HL-60 (cell line): ENCODE measurements at regions not wholly inside any gene's neighbourhood (a gene's known extent, or its start where the extent isn't known, plus 50 kb on each side); places are given as distances from the start of the nearest gene placed in this dataset.

Experiments
- DNase-seq, 2 experiments: peaks; one replicate each; pipeline ENCODE4 v3.0.0-alpha.2; 2010 to 2020; ENCODE audit warnings: low read depth in 1 of 2, low spot score in 1 of 2
- H3K27ac ChIP-seq: fragments of 250-450 bp; sonication (Bioruptor Pico); replicated peaks from 2 replicates; pipeline ENCODE4 v1.5.1; 2020; ENCODE audit warnings: mild to moderate bottlenecking, moderate library complexity
- H3K27me3 ChIP-seq: fragments of 250-450 bp; sonication (Bioruptor Pico); 2 replicates; pipeline ENCODE4 v1.5.1; 2021; ENCODE audit warnings: mild to moderate bottlenecking, moderate library complexity; ENCODE audit not compliant: insufficient read depth, poor library complexity, severe bottlenecking
- H3K4me3 ChIP-seq: replicated peaks from 2 replicates; pipeline ENCODE4 v1.5.1; 2011; ENCODE audit warnings: mild to moderate bottlenecking, control low read depth, low read length; ENCODE audit not compliant: insufficient read depth
- GABPA ChIP-seq: IDR thresholded peaks from 2 replicates; pipeline ENCODE4 v1.6.1; 2012; ENCODE audit warnings: low read depth
- POLR2AphosphoS5 ChIP-seq: IDR thresholded peaks from 2 replicates; pipeline ENCODE4 v1.6.1; 2012; ENCODE audit warnings: low read depth
- SPI1 ChIP-seq: IDR thresholded peaks from 2 replicates; pipeline ENCODE4 v1.6.1; 2012; ENCODE audit warnings: low read depth, mild to moderate bottlenecking, borderline replicate concordance
- TF ChIP-seq, protein P1 (sequence below): IDR thresholded peaks from 2 replicates; pipeline ENCODE4 v1.6.1; 2012; ENCODE audit warnings: low read depth; ENCODE audit not compliant: insufficient replicate concordance
- TF ChIP-seq, protein P2 (sequence below): IDR thresholded peaks from one replicate; pipeline ENCODE4 v1.5.1; 2011; ENCODE audit warnings: low read length, control low read depth, inconsistent platforms; ENCODE audit not compliant: insufficient read depth

DNA sequence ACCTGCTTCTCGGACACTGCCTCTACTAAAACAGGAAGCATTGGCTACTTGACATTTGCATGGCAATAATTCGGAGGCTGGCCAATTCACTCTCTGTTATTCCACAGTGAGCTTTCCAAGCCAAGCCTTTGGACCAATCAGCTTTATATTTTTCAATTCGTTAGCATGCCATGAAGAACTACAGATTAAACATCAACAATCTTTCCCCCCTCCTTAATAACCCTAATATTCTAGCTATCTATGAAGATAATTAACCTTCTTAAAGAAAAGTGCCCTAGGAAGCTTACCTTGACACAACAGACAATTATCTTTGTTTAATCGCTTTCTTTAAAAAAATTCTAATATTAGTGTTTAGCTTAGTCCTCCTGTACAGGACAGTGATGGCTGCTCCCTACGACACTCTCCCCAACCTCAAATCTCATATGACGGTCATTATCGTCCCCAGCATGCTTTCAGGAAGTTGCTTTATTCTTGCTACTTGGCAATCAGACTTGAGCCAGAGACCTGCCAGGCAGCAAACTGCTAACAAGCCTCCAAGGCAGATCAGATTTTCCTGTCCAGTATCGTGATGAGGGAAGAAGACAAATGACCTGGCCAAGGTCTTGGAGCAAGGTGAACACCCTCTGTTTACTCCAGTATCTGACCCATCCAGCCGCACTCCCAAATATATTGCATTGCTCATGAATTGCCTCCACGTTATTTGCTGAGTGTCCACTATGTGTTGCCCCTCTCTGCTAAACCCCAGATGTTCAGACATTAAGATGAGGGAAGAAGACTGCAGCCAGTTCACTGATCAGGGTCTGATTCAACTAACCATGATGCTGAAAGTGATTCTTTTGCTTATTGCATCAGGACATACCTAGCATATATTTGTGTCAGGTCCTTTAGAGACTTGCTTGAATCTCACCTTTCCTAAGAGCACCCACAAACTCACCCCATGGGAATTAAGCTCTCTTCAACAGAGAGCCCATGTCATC, 68.1 kb upstream of the LPP start:
- Histone ChIP-seq H3K27me3 (no peaks in the 10 kb centered on the region), H3K27ac (no peak overlapping the region), H3K4me3 (no peak overlapping the region)
- no peak for TF ChIP-seq SPI1
- TF ChIP-seq GABPA, result no peak
- TF ChIP-seq POLR2AphosphoS5, result no peak
- TF ChIP-seq, protein P1, sequence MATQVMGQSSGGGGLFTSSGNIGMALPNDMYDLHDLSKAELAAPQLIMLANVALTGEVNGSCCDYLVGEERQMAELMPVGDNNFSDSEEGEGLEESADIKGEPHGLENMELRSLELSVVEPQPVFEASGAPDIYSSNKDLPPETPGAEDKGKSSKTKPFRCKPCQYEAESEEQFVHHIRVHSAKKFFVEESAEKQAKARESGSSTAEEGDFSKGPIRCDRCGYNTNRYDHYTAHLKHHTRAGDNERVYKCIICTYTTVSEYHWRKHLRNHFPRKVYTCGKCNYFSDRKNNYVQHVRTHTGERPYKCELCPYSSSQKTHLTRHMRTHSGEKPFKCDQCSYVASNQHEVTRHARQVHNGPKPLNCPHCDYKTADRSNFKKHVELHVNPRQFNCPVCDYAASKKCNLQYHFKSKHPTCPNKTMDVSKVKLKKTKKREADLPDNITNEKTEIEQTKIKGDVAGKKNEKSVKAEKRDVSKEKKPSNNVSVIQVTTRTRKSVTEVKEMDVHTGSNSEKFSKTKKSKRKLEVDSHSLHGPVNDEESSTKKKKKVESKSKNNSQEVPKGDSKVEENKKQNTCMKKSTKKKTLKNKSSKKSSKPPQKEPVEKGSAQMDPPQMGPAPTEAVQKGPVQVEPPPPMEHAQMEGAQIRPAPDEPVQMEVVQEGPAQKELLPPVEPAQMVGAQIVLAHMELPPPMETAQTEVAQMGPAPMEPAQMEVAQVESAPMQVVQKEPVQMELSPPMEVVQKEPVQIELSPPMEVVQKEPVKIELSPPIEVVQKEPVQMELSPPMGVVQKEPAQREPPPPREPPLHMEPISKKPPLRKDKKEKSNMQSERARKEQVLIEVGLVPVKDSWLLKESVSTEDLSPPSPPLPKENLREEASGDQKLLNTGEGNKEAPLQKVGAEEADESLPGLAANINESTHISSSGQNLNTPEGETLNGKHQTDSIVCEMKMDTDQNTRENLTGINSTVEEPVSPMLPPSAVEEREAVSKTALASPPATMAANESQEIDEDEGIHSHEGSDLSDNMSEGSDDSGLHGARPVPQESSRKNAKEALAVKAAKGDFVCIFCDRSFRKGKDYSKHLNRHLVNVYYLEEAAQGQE, result no peak
- TF ChIP-seq, protein P2, sequence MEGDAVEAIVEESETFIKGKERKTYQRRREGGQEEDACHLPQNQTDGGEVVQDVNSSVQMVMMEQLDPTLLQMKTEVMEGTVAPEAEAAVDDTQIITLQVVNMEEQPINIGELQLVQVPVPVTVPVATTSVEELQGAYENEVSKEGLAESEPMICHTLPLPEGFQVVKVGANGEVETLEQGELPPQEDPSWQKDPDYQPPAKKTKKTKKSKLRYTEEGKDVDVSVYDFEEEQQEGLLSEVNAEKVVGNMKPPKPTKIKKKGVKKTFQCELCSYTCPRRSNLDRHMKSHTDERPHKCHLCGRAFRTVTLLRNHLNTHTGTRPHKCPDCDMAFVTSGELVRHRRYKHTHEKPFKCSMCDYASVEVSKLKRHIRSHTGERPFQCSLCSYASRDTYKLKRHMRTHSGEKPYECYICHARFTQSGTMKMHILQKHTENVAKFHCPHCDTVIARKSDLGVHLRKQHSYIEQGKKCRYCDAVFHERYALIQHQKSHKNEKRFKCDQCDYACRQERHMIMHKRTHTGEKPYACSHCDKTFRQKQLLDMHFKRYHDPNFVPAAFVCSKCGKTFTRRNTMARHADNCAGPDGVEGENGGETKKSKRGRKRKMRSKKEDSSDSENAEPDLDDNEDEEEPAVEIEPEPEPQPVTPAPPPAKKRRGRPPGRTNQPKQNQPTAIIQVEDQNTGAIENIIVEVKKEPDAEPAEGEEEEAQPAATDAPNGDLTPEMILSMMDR, result no peak
- no peak for DNase-seq

DNA sequence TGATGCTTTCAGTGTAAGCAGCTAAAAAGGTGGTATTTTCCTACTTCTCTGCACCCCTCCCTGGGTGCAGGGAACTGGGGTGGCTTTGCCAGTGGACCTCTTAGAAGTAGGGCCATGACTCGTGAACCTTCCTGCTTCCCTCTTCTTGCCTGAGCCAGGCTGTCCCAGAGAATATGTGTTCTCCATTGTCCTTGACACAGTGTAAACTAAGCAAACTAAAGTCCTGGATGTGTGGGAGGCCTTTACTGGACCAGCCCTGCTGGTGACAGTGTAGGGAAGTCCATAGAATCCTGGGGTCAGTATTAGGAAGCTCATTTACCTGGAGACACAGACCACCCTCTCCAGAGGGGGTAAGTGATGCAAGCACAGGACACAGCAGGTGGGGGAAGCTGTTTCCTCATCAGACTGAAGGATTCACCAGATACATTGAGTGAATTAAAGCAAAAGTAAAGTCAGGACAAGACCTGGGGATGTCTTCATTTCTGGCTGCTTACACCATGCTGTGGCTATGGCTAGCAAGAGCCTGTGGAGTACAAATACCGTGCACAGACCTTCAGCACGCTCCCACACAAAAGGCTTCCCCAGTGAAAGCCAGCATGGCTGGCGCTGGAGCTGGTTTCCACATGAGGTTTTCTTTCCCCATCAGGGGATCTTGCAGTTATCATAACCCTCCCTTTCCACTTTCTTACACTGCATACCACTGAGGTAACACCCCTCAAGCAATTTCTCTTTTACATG, 64.8 kb upstream of the LPP start:
- DNase-seq, result peak in 1 of 2 experiments; percentile 51
- Histone ChIP-seq H3K27me3 (no peaks in the 10 kb centered on the region), H3K4me3 (no peak overlapping the region), H3K27ac (peak overlapping the region; percentile 23; the same call in 1 of the 2 replicates)
- TF ChIP-seq POLR2AphosphoS5 (no peak), GABPA (no peak), SPI1 (no peak)
- TF ChIP-seq, protein P1, result no peak
- TF ChIP-seq, protein P2, result no peak

DNA sequence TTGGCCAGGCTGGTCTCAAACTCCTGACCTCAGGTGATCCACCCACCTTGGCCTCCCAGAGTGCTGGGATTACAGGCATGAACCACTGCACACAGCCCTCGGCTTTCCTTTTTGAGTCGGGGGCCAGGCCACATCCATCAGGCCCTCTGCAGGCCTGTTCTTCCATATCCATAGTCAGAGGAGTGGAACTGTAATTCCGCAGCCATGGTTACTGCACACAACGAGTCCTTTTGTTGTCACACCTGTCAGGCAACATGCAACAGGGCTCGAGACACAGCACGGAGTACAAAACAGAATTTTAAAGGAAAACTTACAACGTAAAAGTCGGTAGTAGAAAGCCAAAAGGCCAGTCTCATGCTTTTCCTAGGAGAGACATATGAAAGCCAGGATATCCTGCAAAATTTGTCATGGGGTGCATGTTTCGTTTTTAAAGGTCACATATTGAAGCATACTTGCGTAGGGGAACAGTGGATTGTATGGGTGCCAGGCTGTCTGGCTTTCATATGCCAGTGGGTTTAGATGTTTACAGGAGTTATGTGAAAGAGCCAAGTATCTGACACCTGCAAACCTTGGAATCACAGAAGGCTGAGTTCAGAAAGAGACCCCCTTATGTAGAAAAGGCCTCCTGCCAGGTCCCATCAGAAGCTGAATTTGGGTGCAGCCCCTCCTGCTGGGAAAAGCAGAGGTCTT, 63.2 kb upstream of the LPP start:
- no peak for TF ChIP-seq SPI1
- TF ChIP-seq GABPA, result no peak
- TF ChIP-seq, protein P1, result no peak
- no peak for TF ChIP-seq POLR2AphosphoS5
- TF ChIP-seq, protein P2, result no peak
- no peak overlapping the region for H3K27ac ChIP-seq
- H3K4me3 ChIP-seq, result no peak overlapping the region
- H3K27me3 ChIP-seq, result no peaks in the 10 kb centered on the region
- no peak for DNase-seq
